OCI-LY3 (cell line): ENCODE measurements at regions not wholly inside any gene's neighbourhood (a gene's known extent, or its start where the extent isn't known, plus 50 kb on each side); places are given as distances from the start of the nearest gene placed in this dataset.
"Not testable (repeated sequence)": the region's sequence is repeated elsewhere in the genome, so short reads cannot be mapped to it uniquely, and the experiment has no call there.

Source experiments
- H2AFZ ChIP-seq: fragments of 200-600, 300-600 bp; shearing (Covaris generic); 2 replicates; pipeline ENCODE4 v1.6.0; 2014; ENCODE audit warnings: antibody characterized with exemption, low read depth, low read length
- H3K27ac ChIP-seq: fragments of 200-600, 300-600 bp; sonication (generic); 2 replicates; pipeline ENCODE4 v1.5.1; 2014; ENCODE audit warnings: mild to moderate bottlenecking, low read length, moderate library complexity, mixed read lengths
- H3K27me3 ChIP-seq: fragments of 200-600, 300-600 bp; sonication (generic); 2 replicates; pipeline ENCODE4 v1.6.1; 2014; ENCODE audit warnings: low read depth, low read length, mixed read lengths
- H3K36me3 ChIP-seq: fragments of 200-600, 300-600 bp; sonication (generic); replicated peaks from 2 replicates; pipeline ENCODE3; 2014; ENCODE audit warnings: low read depth, low read length, mixed read lengths
- H3K4me1 ChIP-seq: fragments of 300-600, 200-600 bp; sonication (generic); 2 replicates; pipeline ENCODE4 v1.6.1; 2014; ENCODE audit warnings: low read length, mixed read lengths
- H3K4me2 ChIP-seq: fragments of 200-600, 300-600 bp; sonication (generic); 2 replicates; pipeline ENCODE4 v1.6.1; 2014; ENCODE audit warnings: low read length, mixed read lengths
- H3K4me3 ChIP-seq: fragments of 300-600, 200-600 bp; sonication (generic); 2 replicates; pipeline ENCODE4 v1.5.1; 2014; ENCODE audit warnings: antibody characterized with exemption, mild to moderate bottlenecking, low read length, moderate library complexity
- H3K79me2 ChIP-seq: fragments of 300-600, 200-600 bp; shearing (Covaris generic); 2 replicates; pipeline ENCODE4 v1.6.1; 2014; ENCODE audit warnings: mild to moderate bottlenecking, low read length, mixed read lengths
- H3K9ac ChIP-seq: fragments of 300-600, 200-600 bp; shearing (Covaris generic); 2 replicates; pipeline ENCODE4 v1.6.0; 2014; ENCODE audit warnings: mild to moderate bottlenecking, low read length, moderate library complexity
- H3K9me3 ChIP-seq: fragments of 200-600, 300-600 bp; shearing (Covaris generic); 2 replicates; pipeline ENCODE4 v1.6.1; 2014; ENCODE audit warnings: low read length, mixed read lengths; ENCODE audit not compliant: insufficient read depth
- H4K20me1 ChIP-seq: fragments of 200-600, 300-600 bp; sonication (generic); 2 replicates; pipeline ENCODE4 v1.6.1; 2016; ENCODE audit warnings: low read length, mixed read lengths; ENCODE audit not compliant: insufficient read depth
- CTCF ChIP-seq: fragments of 200-600, 300-600 bp; sonication (generic); IDR thresholded peaks from 2 replicates; pipeline ENCODE4 v1.5.1; 2014; ENCODE audit warnings: antibody characterized with exemption, low read length, low read depth
- EZH2phosphoT487 ChIP-seq: fragments of 200-600 bp; shearing (Covaris generic); IDR thresholded peaks from 2 replicates; pipeline ENCODE4 v1.6.1; 2018; ENCODE audit warnings: antibody characterized with exemption, mixed run types, low read depth

- not testable (repeated sequence) for H3K36me3 ChIP-seq
Observed at GRCh38 chr21:8987896-8988295, 1533.5 kb upstream of the TPTE start.

GRCh38 chr21:8988696-8989095 is 1532.7 kb upstream of the TPTE start:
- Histone ChIP-seq H2AFZ (no peak overlapping the region), H3K27me3 (no peaks in the 10 kb centered on the region), H3K36me3 (no peaks in the 10 kb centered on the region), H3K27ac (no peak overlapping the region), H3K9ac (no peak overlapping the region), H3K9me3 (peaks cover 8% of the 10 kb centered on the region), H3K79me2 (no peaks in the 10 kb centered on the region), H3K4me2 (no peak overlapping the region), H4K20me1 (no peaks in the 10 kb centered on the region), H3K4me1 (no peaks in the 10 kb centered on the region), H3K4me3 (no peak overlapping the region)
- TF ChIP-seq EZH2phosphoT487 (no peak), CTCF (no peak)

More at GRCh38 chr21:8987896-8988295, 1533.5 kb upstream of the TPTE start:
- H3K4me1 ChIP-seq, H4K20me1 ChIP-seq, H3K79me2 ChIP-seq, H3K4me3 ChIP-seq, H3K9ac ChIP-seq, H3K9me3 ChIP-seq, H3K27ac ChIP-seq, H2AFZ ChIP-seq, H3K4me2 ChIP-seq, H3K27me3 ChIP-seq: not testable (repeated sequence)

- no peaks in the 10 kb centered on the region for H3K4me1 ChIP-seq
- H3K79me2 ChIP-seq: no peaks in the 10 kb centered on the region
- no peak overlapping the region for H3K4me2 ChIP-seq
- no peaks in the 10 kb centered on the region for H4K20me1 ChIP-seq
- TF ChIP-seq EZH2phosphoT487 (no peak), CTCF (no peak)
- peaks cover 13% of the 10 kb centered on the region for H3K9me3 ChIP-seq
- H2AFZ ChIP-seq: no peak overlapping the region
- no peaks in the 10 kb centered on the region for H3K36me3 ChIP-seq
- no peaks in the 10 kb centered on the region for H3K27me3 ChIP-seq
- no peak overlapping the region for H3K9ac ChIP-seq
- H3K4me3 ChIP-seq: no peak overlapping the region
- H3K27ac ChIP-seq: no peak overlapping the region
Observed at GRCh38 chr21:8989261-8989711, 1532.1 kb upstream of the TPTE start.

- Histone ChIP-seq H2AFZ (no peak overlapping the region), H3K27me3 (no peaks in the 10 kb centered on the region), H3K4me3 (no peak overlapping the region), H3K4me2 (no peak overlapping the region), H3K27ac (no peak overlapping the region), H3K9me3 (peaks cover 13% of the 10 kb centered on the region), H3K36me3 (no peaks in the 10 kb centered on the region), H3K4me1 (no peaks in the 10 kb centered on the region), H4K20me1 (no peaks in the 10 kb centered on the region), H3K79me2 (no peaks in the 10 kb centered on the region), H3K9ac (no peak overlapping the region)
- TF ChIP-seq CTCF: no peak
- TF ChIP-seq EZH2phosphoT487: no peak
Observed at GRCh38 chr21:8989721-8990325, 1531.6 kb upstream of the TPTE start.
